NCI-H2107 treated with DMSO at 0.1 percent for 48 hours (cell line): ENCODE measurements at regions not wholly inside any gene's neighbourhood (a gene's known extent, or its start where the extent isn't known, plus 50 kb on each side); places are given as distances from the start of the nearest gene placed in this dataset.
"Not testable (repeated sequence)": the region's sequence is repeated elsewhere in the genome, so short reads cannot be mapped to it uniquely, and the experiment has no call there.

ENCODE experiments used
- DNase-seq: peaks from one replicate; lab custom pipeline; 2025; ENCODE audit not compliant: unreplicated experiment; lab: John Stamatoyannopoulos, UW

DNA sequence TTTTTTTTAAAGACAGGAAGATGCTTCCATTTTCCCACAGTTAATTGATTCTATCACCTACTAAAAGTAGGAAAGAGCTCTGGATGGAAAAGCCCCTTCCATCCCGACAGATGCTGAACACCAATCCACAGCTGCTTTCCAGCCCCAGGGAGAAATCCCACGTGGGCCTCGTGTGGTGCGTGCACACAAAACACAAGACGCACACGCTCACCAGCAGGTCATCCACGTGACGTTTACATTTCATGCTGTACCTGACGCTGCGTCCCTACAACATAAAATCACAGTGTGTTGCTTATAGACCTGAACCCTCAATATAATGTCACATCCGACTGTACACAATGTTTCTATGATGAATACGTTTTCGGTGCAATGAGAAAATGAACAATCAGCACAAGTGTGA, 50.2 kb upstream of the DACT2 start:
- DNase-seq: no peak

DNA sequence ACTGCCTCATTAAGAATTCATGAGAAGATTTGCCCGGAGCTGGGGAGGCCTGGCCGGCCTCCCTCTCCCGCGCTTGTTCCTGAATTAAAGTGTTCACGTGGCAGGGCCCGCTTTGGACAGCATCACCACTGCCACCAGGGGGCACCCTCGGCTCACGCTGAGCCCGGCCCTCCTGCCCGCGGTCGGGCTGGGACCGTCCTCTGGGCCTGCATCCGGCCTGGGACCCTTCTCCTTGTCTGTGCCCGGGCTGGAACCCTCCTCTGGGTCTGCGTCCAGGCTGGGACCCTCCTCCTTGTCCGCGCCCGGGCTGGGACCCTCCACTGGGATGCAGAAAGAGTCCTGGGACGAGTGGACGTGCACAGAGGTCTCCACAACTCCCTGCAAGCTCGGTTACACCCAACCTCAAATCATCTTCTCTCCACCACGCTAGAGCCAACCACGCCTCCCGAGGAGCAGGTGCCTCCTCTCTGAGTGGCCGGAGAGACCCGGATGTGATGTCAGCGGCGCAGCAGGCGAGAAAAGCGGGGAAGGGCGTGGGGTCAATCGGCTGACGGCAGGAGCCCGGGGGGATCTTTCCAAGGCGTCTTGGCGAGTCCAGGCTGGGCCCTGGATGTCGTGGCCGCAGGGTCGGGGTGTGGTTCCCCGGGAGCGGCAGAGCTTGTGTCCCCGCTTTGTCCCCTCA, 50.9 kb upstream of the DACT2 start:
- DNase-seq: peak; percentile 27

DNA sequence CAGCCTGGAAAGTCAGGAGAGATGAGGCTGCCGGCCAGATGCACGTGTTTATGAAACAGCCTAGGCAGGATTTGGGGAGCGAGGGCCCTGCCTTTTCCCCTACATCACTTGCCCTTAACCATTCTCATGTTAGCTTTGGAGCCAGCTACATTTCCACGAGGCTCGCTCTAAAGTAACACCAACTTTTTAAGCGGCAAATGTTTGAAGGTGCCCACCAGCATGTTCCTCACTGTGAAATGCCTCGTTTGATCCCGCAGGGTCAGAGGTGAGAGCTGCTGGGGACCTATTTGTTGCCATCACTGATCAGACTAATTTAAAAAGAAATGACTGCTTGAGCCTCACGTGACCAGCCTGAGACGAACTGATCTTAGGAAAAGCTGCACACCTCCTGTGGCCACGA, 51.6 kb upstream of the DACT2 start:
- DNase-seq: no peak

DNA sequence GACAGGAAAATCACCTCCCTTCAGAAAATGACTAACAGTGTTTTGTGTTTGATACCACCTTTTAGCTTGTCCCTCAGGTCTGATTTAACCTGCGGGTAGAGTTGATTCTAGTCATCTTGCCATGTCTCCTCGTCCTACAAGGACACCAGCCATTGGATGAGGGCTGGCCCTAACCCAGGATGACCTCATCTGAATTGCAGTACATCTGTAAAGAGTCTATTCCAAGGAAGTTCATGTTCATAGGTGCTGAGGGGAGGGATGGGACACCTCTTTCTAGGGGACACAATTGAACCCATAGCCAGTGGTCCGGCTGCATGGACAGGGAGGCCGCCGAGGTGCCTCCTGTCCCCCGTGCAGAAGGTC, 52.0 kb upstream of the DACT2 start:
- no peak for DNase-seq

DNA sequence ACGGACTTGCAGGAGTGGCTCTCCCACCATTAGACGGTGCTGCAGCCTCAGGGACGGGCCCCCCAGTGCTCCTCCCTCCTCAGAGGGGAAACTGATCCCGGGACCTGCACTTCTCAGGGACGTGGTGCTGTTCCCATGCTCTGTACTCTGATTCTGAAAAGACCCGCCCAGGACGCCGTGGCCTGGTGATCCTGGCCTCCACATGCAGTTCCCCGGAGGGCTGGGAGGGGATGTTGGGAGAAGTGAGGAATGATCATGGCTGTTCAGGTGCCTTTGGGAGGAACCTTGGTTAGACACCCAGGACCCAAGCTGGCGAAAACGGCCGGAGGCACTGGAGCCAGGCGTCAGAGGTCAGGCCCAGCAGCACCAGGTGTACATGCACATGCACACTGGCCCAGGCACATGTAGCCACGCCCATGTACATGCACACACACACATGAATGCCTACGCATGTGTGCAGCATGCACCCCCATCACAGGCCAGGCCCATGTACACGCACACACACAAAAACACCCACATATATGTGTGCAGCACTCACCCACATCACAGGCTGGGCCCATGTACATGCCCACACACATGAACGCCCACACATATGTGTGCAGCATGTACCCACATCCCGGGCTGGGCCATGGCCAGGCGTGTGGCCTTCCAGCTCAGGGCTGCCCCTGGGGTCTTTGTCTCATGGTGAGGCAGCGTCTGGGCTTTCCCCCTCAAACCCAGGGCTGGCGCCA, 52.6 kb upstream of the DACT2 start:
- no peak for DNase-seq

DNA sequence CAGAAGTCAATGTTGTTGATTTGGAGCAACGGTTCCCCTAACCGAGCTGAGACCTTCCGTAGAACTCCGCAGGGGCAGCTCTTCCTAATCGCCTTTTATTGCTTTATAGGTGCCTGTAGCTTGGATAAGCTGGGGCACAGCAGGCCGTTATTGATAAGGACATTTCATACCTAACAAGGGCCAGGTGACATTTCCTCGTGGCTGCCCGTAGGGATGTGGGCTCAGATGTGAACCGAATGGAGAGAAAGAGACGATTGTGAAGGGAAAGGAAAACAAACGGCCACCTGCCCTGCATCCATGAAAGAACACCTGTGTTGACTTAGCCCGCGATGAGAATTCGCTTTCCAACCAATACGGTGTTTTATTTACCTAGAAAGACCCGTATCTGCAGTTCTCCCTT, 53.3 kb upstream of the DACT2 start:
- DNase-seq: peak; percentile 79

DNA sequence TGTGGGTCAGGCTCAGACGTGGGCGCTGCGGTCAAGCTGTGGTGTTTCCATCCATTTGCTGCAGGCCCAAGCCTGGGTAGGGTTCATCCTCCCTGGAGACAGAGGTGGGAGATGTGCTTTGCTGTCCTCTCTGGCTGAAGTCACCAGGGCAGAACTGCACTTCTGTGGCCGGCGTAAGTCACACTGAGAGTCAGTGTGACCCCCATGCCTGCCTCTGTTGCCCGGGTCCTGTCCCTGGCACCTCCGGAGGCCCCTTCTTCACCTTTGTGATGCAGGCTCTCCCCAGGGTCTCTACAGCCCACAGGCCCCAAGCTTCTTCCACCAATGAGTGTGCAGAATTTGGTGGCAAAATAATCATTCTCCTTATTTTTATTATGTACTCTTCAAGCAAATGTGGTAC, 53.8 kb upstream of the DACT2 start:
- DNase-seq: no peak

DNA sequence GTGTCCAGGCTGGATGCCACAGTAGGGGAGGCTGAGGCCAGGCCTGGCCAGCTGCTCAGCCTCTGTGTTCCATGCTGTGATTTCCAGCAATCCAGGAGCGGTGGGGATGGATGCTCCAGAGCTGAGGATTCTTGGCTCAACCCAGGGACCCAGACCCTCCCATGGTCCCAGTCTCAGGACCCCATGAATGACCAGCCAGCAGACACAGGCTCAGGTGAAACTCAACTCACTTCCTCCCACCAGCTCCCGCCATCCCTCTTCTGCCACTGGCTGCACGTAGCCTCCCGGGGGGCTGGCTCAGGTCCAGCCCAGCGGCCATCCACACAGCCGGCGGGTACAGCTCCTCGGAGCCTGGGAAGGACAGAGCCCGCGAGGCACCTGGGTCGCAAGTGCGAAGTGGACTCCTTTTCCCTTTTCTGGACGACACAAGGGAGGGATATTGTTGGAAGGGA, 54.5 kb upstream of the DACT2 start:
- no peak for DNase-seq

DNA sequence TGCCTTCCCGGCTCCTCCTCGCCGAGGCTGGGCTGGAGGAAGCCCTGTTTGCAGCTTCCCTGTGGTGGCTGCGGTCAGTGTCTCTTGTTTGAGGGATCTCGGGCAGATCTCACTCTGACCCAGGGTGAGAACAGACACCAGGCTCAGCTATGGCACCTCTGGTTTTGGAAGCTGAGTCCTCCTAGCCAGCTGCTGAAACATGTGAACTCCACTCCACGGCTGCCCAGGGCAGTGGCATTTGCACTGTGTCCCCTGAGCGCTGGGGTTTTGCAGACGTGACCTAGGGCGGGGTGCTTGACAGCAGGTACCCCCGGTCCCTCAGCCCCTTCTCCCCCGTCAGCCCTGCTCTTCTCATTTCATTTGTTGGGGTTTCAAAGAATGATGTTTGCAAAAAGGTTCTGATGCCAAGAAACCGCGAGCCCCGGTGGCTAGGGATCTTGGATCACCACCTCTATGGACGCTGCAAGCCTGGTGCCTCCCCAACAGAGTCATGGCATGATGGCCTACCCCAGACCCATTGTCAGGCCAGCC, 55.0 kb upstream of the DACT2 start:
- no peak for DNase-seq

DNA sequence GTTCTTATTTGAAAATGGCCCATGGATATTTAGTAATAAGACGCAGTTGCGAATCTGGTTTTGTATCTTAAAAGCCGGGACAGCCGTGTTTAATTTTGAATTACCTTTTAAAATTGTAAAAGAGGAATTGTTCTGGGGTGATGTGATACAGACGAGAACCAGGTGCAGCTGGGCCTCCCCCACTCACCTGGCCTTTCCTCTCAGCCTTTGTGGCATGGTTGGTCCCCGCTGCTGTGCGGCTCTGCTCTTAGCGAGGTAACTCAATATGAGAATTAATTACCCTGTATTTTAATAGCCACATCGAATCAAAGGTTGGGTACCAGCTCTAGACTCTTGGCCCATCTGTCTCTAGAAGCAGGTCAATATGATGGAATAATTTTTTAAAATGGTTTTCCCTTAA, 56.5 kb upstream of the DACT2 start:
- peak; percentile 90 for DNase-seq

DNA sequence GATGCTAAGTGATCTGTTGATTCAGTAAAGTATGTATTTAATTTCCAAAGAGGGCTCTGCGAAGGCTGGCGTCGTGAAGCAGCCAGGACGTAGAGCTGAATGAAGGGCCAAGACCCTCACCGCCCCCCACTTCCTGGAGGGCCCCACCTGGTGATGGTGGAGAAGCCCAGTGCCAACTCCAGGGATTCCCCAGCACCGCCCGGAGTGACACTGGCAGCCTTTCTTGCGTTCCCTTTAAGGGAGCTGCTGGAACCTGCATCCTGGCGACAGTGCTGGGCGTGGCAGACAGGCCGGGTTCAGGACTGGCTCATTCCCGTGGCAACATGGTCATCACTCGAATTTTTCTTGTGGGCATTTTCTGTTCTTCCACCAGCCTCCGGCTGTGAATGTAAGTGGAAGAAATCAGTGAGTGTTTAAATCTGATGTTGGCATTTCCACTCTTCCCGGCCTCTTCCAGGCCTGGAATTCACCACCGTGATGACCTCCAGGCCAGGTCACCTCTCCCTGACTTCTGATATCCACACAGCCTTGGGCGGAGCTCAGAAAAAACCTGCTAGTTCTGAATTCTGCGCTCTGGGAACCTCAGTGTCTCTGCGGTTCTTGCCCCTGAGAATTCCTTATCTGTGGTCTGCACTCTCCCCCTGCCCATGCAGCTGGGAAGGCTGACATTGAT, 57.4 kb upstream of the DACT2 start:
- DNase-seq: no peak

DNA sequence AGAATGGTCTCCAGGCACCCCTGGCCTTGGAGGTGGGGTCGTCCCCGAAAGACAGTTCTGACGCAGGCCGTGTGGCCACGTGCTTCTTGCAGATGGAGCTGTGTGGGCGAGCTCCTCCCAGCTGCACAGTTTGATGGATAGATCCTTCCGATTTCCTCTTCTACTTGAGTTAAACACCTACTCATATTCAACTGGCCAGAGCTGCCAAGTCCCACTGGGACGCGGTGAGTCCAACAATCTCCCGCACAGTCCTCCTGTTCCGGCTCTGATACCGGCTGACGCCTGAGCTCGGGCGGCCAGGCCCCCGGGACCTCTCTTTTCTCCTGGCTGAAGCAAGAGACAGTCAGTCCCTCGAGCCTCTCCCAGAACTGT, 57.9 kb upstream of the DACT2 start:
- peak; percentile 46 for DNase-seq

DNA sequence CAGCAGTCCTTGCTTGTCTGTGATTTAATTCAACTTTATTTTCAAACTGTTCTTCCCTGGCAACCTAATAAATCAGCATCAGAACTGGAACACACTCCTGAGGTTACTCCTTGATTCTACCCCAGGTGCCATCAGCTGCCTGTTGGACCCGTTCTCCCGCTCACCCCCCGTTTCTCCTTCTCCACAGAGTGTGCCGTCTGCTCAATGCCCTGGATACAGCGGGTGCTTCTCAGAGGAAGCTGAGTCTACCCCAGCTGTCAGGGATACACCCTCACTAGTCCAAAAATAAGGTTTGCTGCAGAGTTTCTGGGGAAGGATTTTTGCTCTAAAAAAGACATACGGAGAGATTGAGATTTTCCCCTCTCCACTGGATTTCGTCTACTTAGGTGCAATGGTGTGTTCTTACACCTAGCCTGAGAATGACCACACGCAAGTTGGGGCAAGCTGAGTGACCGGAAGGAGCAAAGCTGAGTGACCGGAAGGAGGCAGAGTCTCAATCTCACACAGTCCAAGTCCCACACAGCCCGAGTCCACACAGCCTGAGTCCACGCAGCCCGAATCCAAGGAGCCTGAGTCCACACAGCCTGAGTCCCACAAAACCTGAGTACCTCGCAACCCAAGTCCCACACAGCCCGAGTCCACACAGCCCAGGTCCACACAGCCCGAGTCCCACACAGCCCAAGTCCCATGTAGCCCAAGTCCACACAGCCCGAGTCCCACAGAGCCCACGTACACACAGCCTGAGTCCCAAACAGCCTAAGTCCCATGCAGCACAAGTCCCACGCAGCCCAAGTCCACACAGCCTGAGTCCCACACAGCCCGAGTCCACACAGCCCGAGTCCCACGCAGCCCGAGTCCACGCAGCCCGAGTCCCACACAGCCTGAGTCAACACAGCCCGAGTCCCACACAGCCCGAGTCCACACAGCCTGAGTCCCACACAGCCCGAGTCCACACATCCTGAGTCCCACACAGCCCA, 58.6 kb upstream of the DACT2 start:
- DNase-seq: peak; percentile 22

DNA sequence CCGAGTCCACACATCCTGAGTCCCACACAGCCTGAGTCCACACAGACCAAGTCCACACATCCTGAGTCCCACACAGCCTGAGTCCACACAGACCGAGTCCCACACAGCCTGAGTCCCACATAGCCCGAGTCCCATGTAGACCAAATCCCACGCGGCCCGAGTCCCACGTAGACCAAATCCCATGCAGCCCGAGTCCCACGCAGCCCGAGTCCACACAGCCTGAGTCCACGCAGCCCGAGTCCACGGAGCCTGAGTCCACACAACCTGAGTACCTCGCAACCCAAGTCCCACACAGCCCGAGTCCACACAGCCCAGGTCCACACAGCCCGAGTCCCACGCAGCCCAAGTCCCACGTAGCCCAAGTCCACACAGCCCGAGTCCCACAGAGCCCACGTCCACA, 60.0 kb upstream of the DACT2 start:
- DNase-seq: not testable (repeated sequence)

DNA sequence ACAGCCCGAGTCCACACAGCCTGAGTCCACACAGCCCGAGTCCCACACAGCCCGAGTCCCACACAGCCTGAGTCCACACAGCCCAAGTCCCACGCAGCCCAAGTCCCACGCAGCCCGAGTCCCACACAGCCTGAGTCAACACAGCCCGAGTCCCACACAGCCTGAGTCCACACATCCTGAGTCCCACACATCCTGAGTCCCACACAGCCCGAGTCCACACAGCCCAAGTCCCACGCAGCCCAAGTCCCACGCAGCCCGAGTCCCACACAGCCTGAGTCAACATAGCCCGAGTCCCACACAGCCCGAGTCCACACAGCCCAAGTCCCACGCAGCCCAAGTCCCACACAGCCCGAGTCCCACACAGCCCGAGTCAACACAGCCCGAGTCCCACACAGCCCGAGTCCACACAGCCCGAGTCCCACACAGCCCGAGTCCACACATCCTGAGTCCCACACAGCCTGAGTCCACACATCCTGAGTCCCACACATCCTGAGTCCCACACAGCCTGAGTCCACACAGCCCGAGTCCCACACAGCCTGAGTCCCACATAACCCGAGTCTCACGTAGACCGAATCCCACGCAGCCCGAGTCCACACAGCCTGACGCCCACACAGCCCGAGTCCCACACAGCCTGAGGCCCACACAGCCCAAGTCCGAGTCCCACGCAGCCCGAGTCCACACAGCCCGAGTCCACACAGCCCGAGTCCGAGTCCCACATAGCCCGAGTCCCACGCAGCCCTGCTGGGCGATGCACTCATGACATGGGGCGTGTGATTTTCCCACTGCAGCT, 60.6 kb upstream of the SMOC2 start:
- not testable (repeated sequence) for DNase-seq

DNA sequence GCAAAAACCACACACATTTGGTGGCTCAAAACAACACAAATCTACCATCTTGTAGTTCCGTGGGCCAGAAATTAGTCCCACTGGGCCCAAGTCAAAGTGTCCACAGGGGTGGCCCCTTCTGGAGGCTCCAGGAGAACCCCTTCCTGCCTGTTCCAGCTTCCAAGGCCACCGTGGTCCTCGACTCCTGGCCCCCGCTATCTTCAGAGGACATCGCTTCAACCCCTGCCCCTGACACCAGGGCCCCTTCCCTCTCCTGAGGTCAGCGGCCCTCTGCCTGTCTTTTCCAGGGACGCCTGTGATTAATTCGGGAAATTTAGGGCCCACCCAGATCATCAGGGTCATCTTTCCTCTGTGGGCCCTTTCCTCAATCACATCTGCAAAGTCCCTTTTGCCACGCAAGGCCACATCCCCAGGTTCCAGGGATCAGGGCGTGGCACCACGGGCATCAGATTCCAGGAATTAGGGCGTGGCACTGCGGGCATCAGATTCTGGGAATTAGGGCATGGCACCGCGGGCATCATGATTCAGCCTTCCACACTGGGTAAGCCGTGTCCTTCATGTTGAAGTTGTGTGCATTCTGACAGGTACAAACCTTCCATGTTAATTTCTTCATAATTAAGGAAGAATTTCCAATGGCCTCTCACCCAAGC, 59.9 kb upstream of the SMOC2 start:
- DNase-seq: no peak

DNA sequence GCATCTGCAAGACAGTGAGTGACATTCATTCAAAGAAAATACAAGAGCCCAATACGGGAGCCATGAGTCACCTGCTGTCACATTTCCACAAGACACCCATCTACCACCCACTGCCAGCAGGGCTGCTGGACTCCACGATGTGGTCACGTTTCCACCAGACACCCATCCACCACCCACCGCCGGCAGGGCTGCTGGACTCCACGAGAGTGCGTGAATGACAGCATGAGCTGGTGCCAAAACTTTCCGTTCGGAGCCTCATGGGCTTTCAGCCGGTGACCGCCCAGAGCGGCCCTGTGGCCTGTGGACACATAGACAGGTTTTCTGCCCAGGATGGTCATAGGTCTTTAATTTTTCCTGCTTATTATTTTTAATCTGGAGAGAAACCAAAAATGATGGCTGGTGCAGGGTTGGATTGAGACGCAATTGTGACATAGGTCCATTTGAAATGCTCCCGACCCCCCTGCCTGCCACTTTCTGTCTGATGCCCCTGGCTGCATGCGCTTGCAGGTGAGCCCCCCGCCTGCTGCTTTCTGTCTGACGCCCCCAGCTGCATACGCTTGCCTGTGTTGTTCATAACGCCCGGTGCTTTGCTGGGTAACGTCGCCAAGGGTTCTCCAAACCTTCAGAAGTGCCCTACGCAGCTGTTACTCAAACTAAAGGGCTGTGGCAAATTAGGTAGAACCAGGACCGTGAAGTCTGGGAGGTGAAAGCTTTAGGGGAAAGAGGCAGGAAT, 59.1 kb upstream of the SMOC2 start:
- peak; percentile 26 for DNase-seq

DNA sequence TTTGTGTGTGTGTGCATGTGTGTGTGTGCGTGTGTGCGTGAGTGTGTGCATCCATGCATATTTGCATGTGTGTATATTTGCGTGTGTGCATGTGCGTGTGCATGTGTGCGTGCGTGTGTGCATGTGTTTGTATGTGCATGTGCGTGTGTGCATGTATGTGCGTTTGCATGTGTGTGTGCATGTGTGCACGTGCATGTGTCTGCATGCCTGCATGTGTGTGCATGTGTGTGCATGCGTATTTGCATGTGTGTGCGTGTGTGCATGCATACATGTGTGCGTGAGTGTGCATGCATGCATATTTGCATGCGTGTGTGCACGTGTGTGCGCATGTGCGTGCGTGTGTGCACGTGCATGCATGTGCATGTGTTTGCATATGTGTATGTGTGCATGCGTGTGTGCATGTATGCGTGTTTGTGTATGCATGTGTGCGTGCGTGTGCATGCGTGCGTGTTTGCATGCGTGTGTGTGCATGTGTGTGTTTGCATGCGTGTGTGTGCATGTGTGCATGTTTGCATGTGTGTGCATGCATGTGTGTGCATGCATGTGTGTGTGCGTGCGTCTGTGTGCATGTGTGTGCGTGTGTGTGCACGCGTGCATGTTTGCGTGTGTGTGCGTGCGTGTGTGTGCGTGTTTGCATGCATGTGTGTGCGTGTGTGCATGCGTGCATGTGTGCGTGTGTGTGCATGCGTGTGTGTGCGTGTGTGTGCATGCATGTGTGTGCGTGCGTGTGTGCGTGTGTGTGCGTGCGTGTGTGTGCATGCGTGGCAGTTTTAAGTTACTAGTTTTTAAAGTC, 57.7 kb upstream of the SMOC2 start:
- no peak for DNase-seq
